ENCODE measurements at regions not wholly inside any gene's neighbourhood (a gene's known extent, or its start where the extent isn't known, plus 50 kb on each side); places are given as distances from the start of the nearest gene placed in this dataset.

DNA sequence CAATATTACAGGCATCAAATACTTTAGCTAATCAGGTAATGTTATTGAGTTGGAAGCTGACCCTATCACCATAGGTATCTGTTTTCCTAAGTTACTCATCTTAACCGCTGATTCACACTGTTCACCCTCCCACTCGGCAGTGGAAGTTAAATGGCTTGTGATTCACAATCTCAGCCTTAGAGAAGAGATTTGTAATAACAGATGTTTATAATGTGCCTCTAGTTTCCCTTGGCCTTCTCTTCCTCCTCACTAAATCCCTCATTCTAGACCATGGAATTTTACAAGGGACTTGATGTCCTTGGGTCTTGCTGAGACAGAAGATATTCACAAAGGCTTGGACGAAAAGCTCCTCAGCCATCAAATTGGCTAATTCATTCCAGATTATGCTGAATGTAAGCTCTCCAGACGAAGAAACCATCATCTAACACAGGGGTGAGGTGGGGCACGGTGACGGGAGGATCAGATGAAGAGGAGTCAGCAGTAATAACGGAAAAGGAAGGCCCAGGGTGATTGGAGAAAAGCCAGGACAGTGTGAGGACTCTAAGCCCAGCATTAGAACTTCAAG is 931.7 kb downstream of the MCTP2 start (continued):
- TF ChIP-seq, protein P1, sequence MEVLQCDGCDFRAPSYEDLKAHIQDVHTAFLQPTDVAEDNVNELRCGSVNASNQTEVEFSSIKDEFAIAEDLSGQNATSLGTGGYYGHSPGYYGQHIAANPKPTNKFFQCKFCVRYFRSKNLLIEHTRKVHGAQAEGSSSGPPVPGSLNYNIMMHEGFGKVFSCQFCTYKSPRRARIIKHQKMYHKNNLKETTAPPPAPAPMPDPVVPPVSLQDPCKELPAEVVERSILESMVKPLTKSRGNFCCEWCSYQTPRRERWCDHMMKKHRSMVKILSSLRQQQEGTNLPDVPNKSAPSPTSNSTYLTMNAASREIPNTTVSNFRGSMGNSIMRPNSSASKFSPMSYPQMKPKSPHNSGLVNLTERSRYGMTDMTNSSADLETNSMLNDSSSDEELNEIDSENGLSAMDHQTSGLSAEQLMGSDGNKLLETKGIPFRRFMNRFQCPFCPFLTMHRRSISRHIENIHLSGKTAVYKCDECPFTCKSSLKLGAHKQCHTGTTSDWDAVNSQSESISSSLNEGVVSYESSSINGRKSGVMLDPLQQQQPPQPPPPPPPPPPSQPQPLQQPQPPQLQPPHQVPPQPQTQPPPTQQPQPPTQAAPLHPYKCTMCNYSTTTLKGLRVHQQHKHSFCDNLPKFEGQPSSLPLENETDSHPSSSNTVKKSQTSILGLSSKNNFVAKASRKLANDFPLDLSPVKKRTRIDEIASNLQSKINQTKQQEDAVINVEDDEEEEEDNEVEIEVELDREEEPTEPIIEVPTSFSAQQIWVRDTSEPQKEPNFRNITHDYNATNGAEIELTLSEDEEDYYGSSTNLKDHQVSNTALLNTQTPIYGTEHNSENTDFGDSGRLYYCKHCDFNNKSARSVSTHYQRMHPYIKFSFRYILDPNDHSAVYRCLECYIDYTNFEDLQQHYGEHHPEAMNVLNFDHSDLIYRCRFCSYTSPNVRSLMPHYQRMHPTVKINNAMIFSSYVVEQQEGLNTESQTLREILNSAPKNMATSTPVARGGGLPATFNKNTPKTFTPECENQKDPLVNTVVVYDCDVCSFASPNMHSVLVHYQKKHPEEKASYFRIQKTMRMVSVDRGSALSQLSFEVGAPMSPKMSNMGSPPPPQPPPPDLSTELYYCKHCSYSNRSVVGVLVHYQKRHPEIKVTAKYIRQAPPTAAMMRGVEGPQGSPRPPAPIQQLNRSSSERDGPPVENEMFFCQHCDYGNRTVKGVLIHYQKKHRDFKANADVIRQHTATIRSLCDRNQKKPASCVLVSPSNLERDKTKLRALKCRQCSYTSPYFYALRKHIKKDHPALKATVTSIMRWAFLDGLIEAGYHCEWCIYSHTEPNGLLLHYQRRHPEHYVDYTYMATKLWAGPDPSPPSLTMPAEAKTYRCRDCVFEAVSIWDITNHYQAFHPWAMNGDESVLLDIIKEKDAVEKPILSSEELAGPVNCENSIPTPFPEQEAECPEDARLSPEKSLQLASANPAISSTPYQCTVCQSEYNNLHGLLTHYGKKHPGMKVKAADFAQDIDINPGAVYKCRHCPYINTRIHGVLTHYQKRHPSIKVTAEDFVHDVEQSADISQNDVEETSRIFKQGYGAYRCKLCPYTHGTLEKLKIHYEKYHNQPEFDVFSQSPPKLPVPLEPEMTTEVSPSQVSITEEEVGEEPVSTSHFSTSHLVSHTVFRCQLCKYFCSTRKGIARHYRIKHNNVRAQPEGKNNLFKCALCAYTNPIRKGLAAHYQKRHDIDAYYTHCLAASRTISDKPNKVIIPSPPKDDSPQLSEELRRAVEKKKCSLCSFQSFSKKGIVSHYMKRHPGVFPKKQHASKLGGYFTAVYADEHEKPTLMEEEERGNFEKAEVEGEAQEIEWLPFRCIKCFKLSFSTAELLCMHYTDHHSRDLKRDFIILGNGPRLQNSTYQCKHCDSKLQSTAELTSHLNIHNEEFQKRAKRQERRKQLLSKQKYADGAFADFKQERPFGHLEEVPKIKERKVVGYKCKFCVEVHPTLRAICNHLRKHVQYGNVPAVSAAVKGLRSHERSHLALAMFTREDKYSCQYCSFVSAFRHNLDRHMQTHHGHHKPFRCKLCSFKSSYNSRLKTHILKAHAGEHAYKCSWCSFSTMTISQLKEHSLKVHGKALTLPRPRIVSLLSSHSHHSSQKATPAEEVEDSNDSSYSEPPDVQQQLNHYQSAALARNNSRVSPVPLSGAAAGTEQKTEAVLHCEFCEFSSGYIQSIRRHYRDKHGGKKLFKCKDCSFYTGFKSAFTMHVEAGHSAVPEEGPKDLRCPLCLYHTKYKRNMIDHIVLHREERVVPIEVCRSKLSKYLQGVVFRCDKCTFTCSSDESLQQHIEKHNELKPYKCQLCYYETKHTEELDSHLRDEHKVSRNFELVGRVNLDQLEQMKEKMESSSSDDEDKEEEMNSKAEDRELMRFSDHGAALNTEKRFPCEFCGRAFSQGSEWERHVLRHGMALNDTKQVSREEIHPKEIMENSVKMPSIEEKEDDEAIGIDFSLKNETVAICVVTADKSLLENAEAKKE (CRISPR knock-in tag; IDR thresholded peaks at IDR 0.05) = no peak

DNA sequence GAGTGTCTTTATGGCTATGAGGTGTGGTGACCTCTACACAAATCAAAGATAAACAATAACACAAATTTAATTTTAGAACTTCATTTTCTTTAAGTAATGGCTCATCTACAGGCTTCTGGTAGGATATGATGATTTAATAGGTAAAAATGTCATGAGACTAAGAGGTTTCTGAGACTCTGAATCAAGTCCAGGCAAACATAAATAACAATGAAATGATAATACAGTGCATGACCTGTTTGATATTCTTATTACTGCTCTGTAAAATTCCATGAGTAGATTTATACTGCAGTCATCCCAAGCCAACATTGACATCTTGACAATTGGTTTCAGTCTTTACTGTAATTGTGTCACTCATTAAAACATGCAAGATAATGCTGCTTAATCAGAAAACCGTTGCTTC is 936.8 kb downstream of the MCTP2 start:
- H4K20me1 ChIP-seq (replicated peaks; ENCODE audit: insufficient read depth) = no peaks in the 10 kb centered on the region
- H3K27me3 ChIP-seq (ENCODE audit: insufficient read depth) = no peaks in the 10 kb centered on the region
- H3K36me3 ChIP-seq (ENCODE audit: insufficient read depth) = no peaks in the 10 kb centered on the region
- H3F3A ChIP-seq (replicated peaks; ENCODE audit: low read depth) = no peaks in the 10 kb centered on the region
- H3K4me3 ChIP-seq = no peak overlapping the region
- no peak overlapping the region for H2AFZ ChIP-seq
- H3K27ac ChIP-seq (ENCODE audit: low read depth) = no peak overlapping the region
- H3K4me1 ChIP-seq (ENCODE audit: insufficient read depth) = 0 out of 2 replicates have a peak, but pooled peaks cover 3% of the 10 kb centered on the region
- no peaks in the 10 kb centered on the region for H3K36me3 Mint-ChIP-seq (ENCODE audit: low read depth)
- H3K27ac Mint-ChIP-seq = no peak overlapping the region
- no peak overlapping the region for H3K4me3 Mint-ChIP-seq
- H3K79me2 ChIP-seq (replicated peaks; ENCODE audit: insufficient read depth) = no peaks in the 10 kb centered on the region
- H3K9me2 ChIP-seq (ENCODE audit: insufficient read depth) = peaks cover 5% of the 10 kb centered on the region; the same call in 1 of the 2 replicates
- DNase-seq (ENCODE audit: low spot score) (no peak), ATAC-seq (no peak)
- peaks cover 5% of the 10 kb centered on the region for H3K27me3 Mint-ChIP-seq (ENCODE audit: insufficient read depth, low read depth, poor library complexity)
- no peaks in the 10 kb centered on the region for H3K9me3 Mint-ChIP-seq
- peaks cover 2% of the 10 kb centered on the region; the same call in 2 of the 3 replicates for H3K4me1 Mint-ChIP-seq
- H3K4me2 ChIP-seq = no peak overlapping the region
- TF ChIP-seq EZH2phosphoT487 (IDR thresholded peaks at IDR 0.05; ENCODE audit: unreplicated experiment) = no peak
- TF ChIP-seq JUNB (IDR thresholded peaks at IDR 0.05; ENCODE audit: unreplicated experiment) = no peak
- no peak for TF ChIP-seq NANOG (IDR thresholded peaks at IDR 0.05; ENCODE audit: borderline replicate concordance)
- no peak for TF ChIP-seq ZNF331 (CRISPR knock-in tag; IDR thresholded peaks at IDR 0.05; ENCODE audit: low read depth)
- no peak for TF ChIP-seq CREB1 (CRISPR knock-in tag; IDR thresholded peaks at IDR 0.05; ENCODE audit: low read depth)
- TF ChIP-seq, protein P1 (CRISPR knock-in tag; IDR thresholded peaks at IDR 0.05) = no peak
- TF ChIP-seq, protein P2, sequence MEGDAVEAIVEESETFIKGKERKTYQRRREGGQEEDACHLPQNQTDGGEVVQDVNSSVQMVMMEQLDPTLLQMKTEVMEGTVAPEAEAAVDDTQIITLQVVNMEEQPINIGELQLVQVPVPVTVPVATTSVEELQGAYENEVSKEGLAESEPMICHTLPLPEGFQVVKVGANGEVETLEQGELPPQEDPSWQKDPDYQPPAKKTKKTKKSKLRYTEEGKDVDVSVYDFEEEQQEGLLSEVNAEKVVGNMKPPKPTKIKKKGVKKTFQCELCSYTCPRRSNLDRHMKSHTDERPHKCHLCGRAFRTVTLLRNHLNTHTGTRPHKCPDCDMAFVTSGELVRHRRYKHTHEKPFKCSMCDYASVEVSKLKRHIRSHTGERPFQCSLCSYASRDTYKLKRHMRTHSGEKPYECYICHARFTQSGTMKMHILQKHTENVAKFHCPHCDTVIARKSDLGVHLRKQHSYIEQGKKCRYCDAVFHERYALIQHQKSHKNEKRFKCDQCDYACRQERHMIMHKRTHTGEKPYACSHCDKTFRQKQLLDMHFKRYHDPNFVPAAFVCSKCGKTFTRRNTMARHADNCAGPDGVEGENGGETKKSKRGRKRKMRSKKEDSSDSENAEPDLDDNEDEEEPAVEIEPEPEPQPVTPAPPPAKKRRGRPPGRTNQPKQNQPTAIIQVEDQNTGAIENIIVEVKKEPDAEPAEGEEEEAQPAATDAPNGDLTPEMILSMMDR (conservative IDR thresholded peaks at IDR 0.05; ENCODE audit: low read depth in 2 of 2) = no peak
- no peak for TF ChIP-seq POLR2AphosphoS5 (IDR thresholded peaks at IDR 0.05; ENCODE audit: low read depth)
